H1 (cell line): ENCODE measurements at regions not wholly inside any gene's neighbourhood (a gene's known extent, or its start where the extent isn't known, plus 50 kb on each side); places are given as distances from the start of the nearest gene placed in this dataset.

Experiments
- CTCF ChIA-PET: fragments of 300-600 bp; sonication (Branson Sonifier 250); formaldehyde crosslinking; loops from one replicate; lab custom pipeline; 2021; ENCODE audit not compliant: partially characterized antibody; lab: Charles Lee
- POLR2A ChIA-PET: fragments of 300-600 bp; sonication (Branson Sonifier 250); formaldehyde crosslinking; loops from one replicate; lab custom pipeline; 2021; ENCODE audit warnings: inconsistent platforms; ENCODE audit not compliant: partially characterized antibody; lab: Charles Lee
- DNase-seq, 2 experiments: peaks; one replicate each; pipeline versions ENCODE4 v3.0.0 to v3.0.0-alpha.2; 2010 to 2022; ENCODE audit warnings: low spot score in 2 of 2, low read depth in 1 of 2, mixed read lengths in 1 of 2
- FAIRE-seq: peaks from 2 replicates; lab custom pipeline; 2011; peaks lifted over from hg19 to GRCh38; lab: Jason Lieb, UNC
- H2AFZ ChIP-seq: 2 replicates; pipeline ENCODE4 v1.8.1; 2012; ENCODE audit warnings: low read length, inconsistent platforms
- H2AK5ac ChIP-seq: 2 replicates; pipeline ENCODE4 v1.6.1; 2013; ENCODE audit warnings: low read depth, low read length
- H2BK120ac ChIP-seq: replicated peaks from 2 replicates; pipeline ENCODE3; 2013; ENCODE audit warnings: low read depth, low read length, inconsistent platforms
- H2BK12ac ChIP-seq: 2 replicates; pipeline ENCODE4 v1.6.1; 2013; ENCODE audit warnings: low read depth, low read length
- H2BK15ac ChIP-seq: 2 replicates; pipeline ENCODE4 v1.6.1; 2013; ENCODE audit warnings: low read length
- H2BK20ac ChIP-seq: 2 replicates; pipeline ENCODE4 v1.6.1; 2013; ENCODE audit warnings: low read length
- H2BK5ac ChIP-seq: 2 replicates; pipeline ENCODE4 v1.6.1; 2013; ENCODE audit warnings: low read depth, low read length
- H3K14ac ChIP-seq: 2 replicates; pipeline ENCODE4 v1.6.1; 2013; ENCODE audit warnings: inconsistent platforms; ENCODE audit not compliant: insufficient read length
- H3K18ac ChIP-seq: 2 replicates; pipeline ENCODE4 v1.6.1; 2013; ENCODE audit warnings: low read length; ENCODE audit errors: extremely low read depth
- H3K23ac ChIP-seq: 2 replicates; pipeline ENCODE4 v1.6.1; 2013; ENCODE audit warnings: inconsistent platforms; ENCODE audit not compliant: insufficient read length
- H3K23me2 ChIP-seq: 2 replicates; pipeline ENCODE4 v1.6.1; 2013; ENCODE audit warnings: low read depth, low read length
- H3K27ac ChIP-seq: 2 replicates; pipeline ENCODE4 v1.6.1; 2011; ENCODE audit warnings: low read depth, low read length, inconsistent platforms
- H3K27me3 ChIP-seq, 4 experiments: replicated peaks in 1 of 4; 1 replicate in 1 of 4; 2 replicates in 3 of 4; pipeline versions ENCODE4 v1.6.1 to v1.8.1; 2011 to 2013; ENCODE audit warnings: low read length in 3 of 4, mild to moderate bottlenecking in 3 of 4, inconsistent platforms in 2 of 4, mixed read lengths in 2 of 4, moderate library complexity in 1 of 4; ENCODE audit not compliant: control insufficient read depth in 3 of 4, insufficient read depth in 3 of 4; ENCODE audit errors: extremely low read depth in 1 of 4
- H3K36me3 ChIP-seq, 4 experiments: 2 replicates each; pipeline versions ENCODE4 v1.6.1 to v1.8.1; 2011 to 2013; ENCODE audit warnings: mild to moderate bottlenecking in 4 of 4, low read length in 3 of 4, moderate library complexity in 2 of 4, control low read depth in 1 of 4, inconsistent platforms in 1 of 4; ENCODE audit not compliant: insufficient read depth in 4 of 4, control insufficient read depth in 2 of 4
- H3K4ac ChIP-seq: replicated peaks from 2 replicates; pipeline ENCODE3; 2013; ENCODE audit warnings: low read length, low read depth, mixed read lengths, inconsistent platforms; ENCODE audit not compliant: insufficient read length
- H3K4me1 ChIP-seq, 4 experiments: replicated peaks in 1 of 4; 1 replicate in 1 of 4; 2 replicates in 3 of 4; pipeline versions ENCODE4 v1.6.1 to v1.8.1; 2011 to 2013; ENCODE audit warnings: low read length in 3 of 4, inconsistent platforms in 2 of 4, mixed read lengths in 1 of 4; ENCODE audit not compliant: insufficient read depth in 4 of 4, control insufficient read depth in 3 of 4
- H3K4me2 ChIP-seq, 2 experiments: 2 replicates each; pipeline versions ENCODE4 v1.6.1 to v1.8.1; 2011 to 2013; ENCODE audit warnings: low read depth in 2 of 2, low read length in 2 of 2, control low read depth in 1 of 2, inconsistent platforms in 1 of 2, mild to moderate bottlenecking in 1 of 2; ENCODE audit not compliant: insufficient read depth in 1 of 2
- H3K4me3 ChIP-seq, 4 experiments: fragments of 200-600, 300-600 bp in 1 of 4; sonication (generic), shearing (Covaris generic), sonication (Bioruptor Twin) in 1 of 4; 2 replicates each; pipeline versions ENCODE4 v1.5.1 to v1.8.1; 2011 to 2016; ENCODE audit warnings: low read length in 4 of 4, low read depth in 3 of 4, control low read depth in 2 of 4, inconsistent platforms in 2 of 4, mild to moderate bottlenecking in 2 of 4, mixed read lengths in 1 of 4, moderate library complexity in 1 of 4; ENCODE audit not compliant: insufficient read depth in 2 of 4; ENCODE audit errors: extremely low read depth in 1 of 4
- H3K56ac ChIP-seq: replicated peaks from 2 replicates; pipeline ENCODE3; 2013; ENCODE audit warnings: low read depth, mild to moderate bottlenecking, mixed read lengths, low read length, inconsistent platforms; ENCODE audit not compliant: insufficient read length
- H3K79me1 ChIP-seq: 2 replicates; pipeline ENCODE4 v1.6.1; 2013; ENCODE audit warnings: low read depth, low read length, control low read depth
- H3K79me2 ChIP-seq, 2 experiments: 2 replicates each; pipeline versions ENCODE4 v1.6.1 to v1.8.1; 2012 to 2013; ENCODE audit warnings: low read length in 2 of 2, mild to moderate bottlenecking in 2 of 2, inconsistent platforms in 1 of 2; ENCODE audit not compliant: insufficient read depth in 2 of 2, control insufficient read depth in 1 of 2
- H3K9ac ChIP-seq, 4 experiments: replicated peaks in 1 of 4; 1 replicate in 1 of 4; 2 replicates in 3 of 4; pipeline versions ENCODE4 v1.6.1 to v1.8.1; 2011 to 2013; ENCODE audit warnings: low read depth in 3 of 4, low read length in 3 of 4, control low read depth in 2 of 4, mild to moderate bottlenecking in 2 of 4, moderate library complexity in 2 of 4, inconsistent platforms in 1 of 4; ENCODE audit errors: extremely low read depth in 1 of 4
- H3K9me3 ChIP-seq, 2 experiments: 2 replicates each; pipeline versions ENCODE4 v1.6.1 to v1.8.1; 2012 to 2013; ENCODE audit warnings: mild to moderate bottlenecking in 2 of 2, moderate library complexity in 2 of 2, control low read depth in 1 of 2, inconsistent platforms in 1 of 2, low read depth in 1 of 2, low read length in 1 of 2, mixed read lengths in 1 of 2; ENCODE audit not compliant: insufficient read depth in 2 of 2
- H4K20me1 ChIP-seq, 2 experiments: replicated peaks in 1 of 2; 2 replicates each; pipeline versions ENCODE3 to v1.8.1; 2011 to 2013; ENCODE audit warnings: inconsistent platforms in 2 of 2, low read length in 2 of 2, mild to moderate bottlenecking in 1 of 2; ENCODE audit not compliant: insufficient read depth in 2 of 2, control insufficient read depth in 1 of 2
- H4K5ac ChIP-seq: 2 replicates; pipeline ENCODE4 v1.6.1; 2013; ENCODE audit warnings: low read length, low read depth, mixed read lengths, inconsistent platforms; ENCODE audit not compliant: insufficient read length
- H4K8ac ChIP-seq: 2 replicates; pipeline ENCODE4 v1.8.0; 2013; ENCODE audit warnings: mild to moderate bottlenecking, moderate library complexity, low read length, inconsistent platforms; ENCODE audit not compliant: insufficient read depth; ENCODE audit errors: extremely low read depth
- H4K91ac ChIP-seq: replicated peaks from 2 replicates; pipeline ENCODE3; 2013; ENCODE audit warnings: low read length, mixed read lengths, inconsistent platforms; ENCODE audit not compliant: insufficient read length
- BCL11A ChIP-seq, 2 experiments: IDR thresholded peaks; one replicate each; pipeline ENCODE4 v1.6.1; 2011; ENCODE audit warnings: low read depth in 2 of 2, low read length in 2 of 2, mild to moderate bottlenecking in 2 of 2
- CHD1 ChIP-seq: IDR thresholded peaks from 2 replicates; pipeline ENCODE4 v1.6.1; 2012; ENCODE audit warnings: low read depth, low read length, improper control_type of control experiment
- HDAC6 ChIP-seq: IDR thresholded peaks from one replicate; pipeline ENCODE4 v1.7.1; 2012; ENCODE audit warnings: low read depth, mild to moderate bottlenecking, inconsistent platforms, low read length, moderate library complexity
- MAX ChIP-seq: IDR thresholded peaks from 2 replicates; pipeline ENCODE4 v1.6.1; 2012; ENCODE audit warnings: inconsistent platforms
- POU5F1 ChIP-seq: IDR thresholded peaks from 2 replicates; pipeline ENCODE4 v1.6.1; 2011; ENCODE audit warnings: low read depth, mild to moderate bottlenecking, low read length, moderate library complexity
- RAD21 ChIP-seq, 2 experiments: IDR thresholded peaks in 1 of 2; conservative IDR thresholded peaks in 1 of 2; 2 replicates each; pipeline ENCODE4 v1.6.1; 2011; ENCODE audit warnings: low read depth in 2 of 2, low read length in 2 of 2, improper control_type of control experiment in 1 of 2, inconsistent platforms in 1 of 2, mild to moderate bottlenecking in 1 of 2, moderate library complexity in 1 of 2
- TAF7 ChIP-seq: optimal IDR thresholded peaks from 2 replicates; pipeline ENCODE3; 2011; ENCODE audit warnings: low read depth, mild to moderate bottlenecking, inconsistent platforms, low read length, moderate library complexity, borderline replicate concordance
- TBP ChIP-seq: IDR thresholded peaks from 2 replicates; pipeline ENCODE4 v1.6.1; 2011; ENCODE audit warnings: low read depth, low read length, improper control_type of control experiment
- ZNF274 ChIP-seq: IDR thresholded peaks from 2 replicates; pipeline ENCODE4 v1.7.0; 2012; ENCODE audit warnings: low read length, borderline replicate concordance; ENCODE audit errors: extremely low read depth
- WGBS, 2 experiments: shearing (Covaris generic) in 1 of 2; methylation state at CpG; one replicate each; pipeline versions ENCODE4 v1.1.6 to v1.1.7; 2013 to 2015; ENCODE audit warnings: low lambda C conversion rate in 2 of 2, mixed read lengths in 2 of 2, inconsistent platforms in 1 of 2, low coverage in 1 of 2, missing lambda C conversion rate in 1 of 2; ENCODE audit not compliant: insufficient replicate concordance in 2 of 2, insufficient coverage in 1 of 2, insufficient read length in 1 of 2; ENCODE audit errors: extremely low coverage in 1 of 2, missing lambda C conversion rate in 1 of 2; 5-methylcytosine and 5-hydroxymethylcytosine counted together

GRCh38 chrX:46235778-46236177 lies 309.4 kb downstream of the ZNF674 start:
- no peak overlapping the region for H4K5ac ChIP-seq
- H4K20me1 ChIP-seq: no peaks in the 10 kb centered on the region
- no peak overlapping the region for H2BK12ac ChIP-seq
- WGBS, 2 experiments: 81% methylated on average over 4 of the region's 4 CpGs; no CpG with 5 or more reads in 1 of the 2 experiments
- ChIA-PET POLR2A (no interaction called here), CTCF (no interaction called here)
- H3K9ac ChIP-seq: no peak overlapping the region
- H2BK5ac ChIP-seq: no peak overlapping the region
- H3K79me2 ChIP-seq: no peaks in the 10 kb centered on the region
- TF ChIP-seq HDAC6 (no peak), BCL11A (IDR thresholded peaks at IDR 0.05; ENCODE audit: low read depth in 2 of 2, low read length in 2 of 2) (no peak), MAX (no peak), TAF7 (no peak), TBP (no peak), CHD1 (no peak), ZNF274 (no peak), POU5F1 (no peak), RAD21 (IDR thresholded peaks at IDR 0.05 in 1 of 2, conservative IDR thresholded peaks at IDR 0.05 in 1 of 2; ENCODE audit: low read depth in 2 of 2, low read length in 2 of 2) (no peak)
- no peaks in the 10 kb centered on the region for H3K27me3 ChIP-seq
- H3K14ac ChIP-seq: no peak overlapping the region
- H3K56ac ChIP-seq: no peak overlapping the region
- H3K79me1 ChIP-seq: no peaks in the 10 kb centered on the region
- H3K36me3 ChIP-seq: no peaks in the 10 kb centered on the region
- no peak overlapping the region for H4K91ac ChIP-seq
- no peak overlapping the region for H3K4me2 ChIP-seq
- H3K4me1 ChIP-seq: no peaks in the 10 kb centered on the region
- FAIRE-seq (no peak), DNase-seq (no peak)
- H2BK120ac ChIP-seq: no peak overlapping the region
- no peak overlapping the region for H3K27ac ChIP-seq
- no peak overlapping the region for H3K18ac ChIP-seq
- no peak overlapping the region for H2BK20ac ChIP-seq
- no peak overlapping the region for H3K4ac ChIP-seq
- no peak overlapping the region for H2BK15ac ChIP-seq
- no peak overlapping the region for H3K4me3 ChIP-seq
- no peak overlapping the region for H4K8ac ChIP-seq
- no peak overlapping the region for H2AFZ ChIP-seq
- no peaks in the 10 kb centered on the region for H3K9me3 ChIP-seq
- no peaks in the 10 kb centered on the region for H3K23me2 ChIP-seq
- H2AK5ac ChIP-seq: no peak overlapping the region
- no peak overlapping the region for H3K23ac ChIP-seq
